CD14-positive monocyte (primary cell): ENCODE measurements at regions not wholly inside any gene's neighbourhood (a gene's known extent, or its start where the extent isn't known, plus 50 kb on each side); places are given as distances from the start of the nearest gene placed in this dataset.

Experiments used
- DNase-seq, 3 donors: peaks; one replicate each; pipeline ENCODE4 v3.0.0-alpha.2; 2011 to 2022
- H2AFZ ChIP-seq: 2 replicates; pipeline ENCODE4 v1.6.0; 2012; ENCODE audit warnings: mild to moderate bottlenecking, low read depth, low read length, inconsistent platforms; ENCODE audit not compliant: insufficient read depth, poor library complexity, severe bottlenecking
- H3K27ac ChIP-seq, 2 donors: 1 replicate in 1 of 2; 2 replicates in 1 of 2; pipeline ENCODE4 v1.5.1; 2012 to 2013; ENCODE audit warnings: low read length in 2 of 2, control low read depth in 1 of 2, inconsistent platforms in 1 of 2, low read depth in 1 of 2, mild to moderate bottlenecking in 1 of 2
- H3K27me3 ChIP-seq, 2 donors: one replicate each; pipeline versions ENCODE4 v1.6.0 to v1.6.1; 2011 to 2013; ENCODE audit warnings: low read length in 2 of 2; ENCODE audit not compliant: control insufficient read depth in 2 of 2, insufficient read depth in 2 of 2
- H3K36me3 ChIP-seq, 2 donors: replicated peaks in 1 of 2; 1 replicate in 1 of 2; 2 replicates in 1 of 2; pipeline versions ENCODE4 v1.5.1 to v1.6.1; 2012 to 2013; ENCODE audit warnings: low read length in 2 of 2, control low read depth in 1 of 2, inconsistent platforms in 1 of 2, mild to moderate bottlenecking in 1 of 2; ENCODE audit not compliant: insufficient read depth in 2 of 2, control insufficient read depth in 1 of 2
- H3K4me1 ChIP-seq, 2 donors: 1 replicate in 1 of 2; 2 replicates in 1 of 2; pipeline versions ENCODE4 v1.5.1 to v1.6.1; 2012 to 2013; ENCODE audit warnings: low read length in 2 of 2, control low read depth in 1 of 2, inconsistent platforms in 1 of 2, mild to moderate bottlenecking in 1 of 2, moderate library complexity in 1 of 2; ENCODE audit not compliant: insufficient read depth in 2 of 2, control insufficient read depth in 1 of 2
- H3K4me2 ChIP-seq: replicated peaks from 2 replicates; pipeline ENCODE3; 2012; ENCODE audit warnings: low read length, moderate library complexity, mild to moderate bottlenecking; ENCODE audit not compliant: poor library complexity, severe bottlenecking; ENCODE audit errors: extremely low read depth
- H3K4me3 ChIP-seq, 3 experiments: fragments of 200-600 bp in 1 of 3; sonication (generic) in 1 of 3; replicated peaks in 1 of 3; 1 replicate in 2 of 3; 2 replicates in 1 of 3; pipeline ENCODE4 v1.5.1; 2011 to 2013; ENCODE audit warnings: low read length in 3 of 3, mild to moderate bottlenecking in 3 of 3, control low read depth in 2 of 3, low read depth in 2 of 3, inconsistent platforms in 1 of 3, moderate library complexity in 1 of 3
- H3K79me2 ChIP-seq: 2 replicates; pipeline ENCODE4 v1.6.0; 2012; ENCODE audit warnings: mild to moderate bottlenecking, control low read depth, inconsistent platforms, low read length, moderate library complexity; ENCODE audit not compliant: insufficient read depth
- H3K9ac ChIP-seq: 2 replicates; pipeline ENCODE4 v1.6.0; 2017; ENCODE audit warnings: low read length, mild to moderate bottlenecking; ENCODE audit not compliant: insufficient read depth, poor library complexity, severe bottlenecking
- H3K9me3 ChIP-seq, 2 donors: replicated peaks in 1 of 2; 1 replicate in 1 of 2; 2 replicates in 1 of 2; pipeline versions ENCODE4 v1.5.1 to v1.6.1; 2012 to 2013; ENCODE audit warnings: low read length in 2 of 2, control low read depth in 1 of 2; ENCODE audit not compliant: control insufficient read depth in 1 of 2, insufficient read depth in 1 of 2
- H4K20me1 ChIP-seq: 2 replicates; pipeline ENCODE4 v1.6.0; 2012; ENCODE audit warnings: mild to moderate bottlenecking, low read length, control low read depth, moderate library complexity; ENCODE audit not compliant: insufficient read depth
- H3K27ac Mint-ChIP-seq, 7 donors: one replicate each; pipeline ENCODE4 v1.8.0; 2020; ENCODE audit warnings: mild to moderate bottlenecking in 7 of 7, mixed read lengths in 7 of 7, moderate library complexity in 6 of 7, inconsistent platforms in 2 of 7
- H3K27me3 Mint-ChIP-seq, 3 donors: one replicate each; pipeline ENCODE4 v1.8.0; 2021 to 2022; ENCODE audit warnings: low read depth in 3 of 3, mild to moderate bottlenecking in 3 of 3, mixed read lengths in 3 of 3, moderate library complexity in 3 of 3, inconsistent platforms in 1 of 3
- H3K36me3 Mint-ChIP-seq, 2 donors: one replicate each; pipeline ENCODE4 v1.8.0; 2020; ENCODE audit warnings: mixed read lengths in 2 of 2, inconsistent platforms in 1 of 2, mild to moderate bottlenecking in 1 of 2
- H3K4me1 Mint-ChIP-seq: one replicate; pipeline ENCODE4 v1.8.0; 2020; ENCODE audit warnings: mild to moderate bottlenecking, mixed read lengths
- H3K4me3 Mint-ChIP-seq, 2 donors: one replicate each; pipeline ENCODE4 v1.8.0; 2020; ENCODE audit warnings: mild to moderate bottlenecking in 2 of 2, mixed read lengths in 2 of 2, moderate library complexity in 1 of 2
- H3K9me3 Mint-ChIP-seq, 7 donors: one replicate each; pipeline ENCODE4 v1.8.0; 2020 to 2022; ENCODE audit warnings: mixed read lengths in 7 of 7, mild to moderate bottlenecking in 6 of 7, moderate library complexity in 6 of 7, inconsistent platforms in 2 of 7
- WGBS: methylation state at CpG from one replicate; pipeline ENCODE4 v1.1.5; 2013; ENCODE audit warnings: missing lambda C conversion rate; ENCODE audit not compliant: insufficient coverage; 5-methylcytosine and 5-hydroxymethylcytosine counted together
- intact Hi-C, 2 donors: fragments of 100-400 bp; cut with micrococcal nuclease; formaldehyde crosslinking; loops; one replicate each; pipeline versions ENCODE4 v1.15.0 to v1.15.1; 2023
- TF ChIP-seq, protein P1 (sequence below): fragments of 200-600 bp; IDR thresholded peaks from one replicate; pipeline ENCODE4 v1.8.0; 2022; ENCODE audit warnings: antibody characterized with exemption, mild to moderate bottlenecking

DNA sequence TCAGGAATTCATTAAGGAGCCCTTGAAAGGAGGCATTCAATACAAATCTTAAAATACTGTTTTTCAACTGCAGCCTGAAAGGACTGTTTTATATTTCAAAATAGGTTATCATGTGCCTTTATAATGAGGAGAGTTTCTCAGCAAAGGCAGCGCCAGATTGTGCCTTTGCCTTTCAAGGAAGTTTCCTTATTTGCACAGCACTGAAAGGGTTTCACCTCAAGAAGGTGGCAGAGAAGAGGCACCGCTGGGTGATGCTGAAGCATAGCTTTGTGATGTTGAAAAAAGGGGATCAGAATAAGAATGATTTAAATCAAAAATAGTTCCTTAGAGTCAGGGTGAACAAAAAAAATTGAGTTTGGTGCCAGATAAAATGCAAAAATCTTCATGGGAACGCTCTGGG is 601.0 kb upstream of the KIRREL3 start:
- no peak overlapping the region for H2AFZ ChIP-seq
- DNase-seq, result no peak
- H3K27ac Mint-ChIP-seq, result no peak overlapping the region
- H3K4me3 Mint-ChIP-seq, result no peak overlapping the region
- no peaks in the 10 kb centered on the region for H3K9me3 ChIP-seq
- intact Hi-C loops, result no loop called here
- no peak overlapping the region for H3K4me2 ChIP-seq
- no peaks in the 10 kb centered on the region for H3K27me3 ChIP-seq
- TF ChIP-seq, protein P1, sequence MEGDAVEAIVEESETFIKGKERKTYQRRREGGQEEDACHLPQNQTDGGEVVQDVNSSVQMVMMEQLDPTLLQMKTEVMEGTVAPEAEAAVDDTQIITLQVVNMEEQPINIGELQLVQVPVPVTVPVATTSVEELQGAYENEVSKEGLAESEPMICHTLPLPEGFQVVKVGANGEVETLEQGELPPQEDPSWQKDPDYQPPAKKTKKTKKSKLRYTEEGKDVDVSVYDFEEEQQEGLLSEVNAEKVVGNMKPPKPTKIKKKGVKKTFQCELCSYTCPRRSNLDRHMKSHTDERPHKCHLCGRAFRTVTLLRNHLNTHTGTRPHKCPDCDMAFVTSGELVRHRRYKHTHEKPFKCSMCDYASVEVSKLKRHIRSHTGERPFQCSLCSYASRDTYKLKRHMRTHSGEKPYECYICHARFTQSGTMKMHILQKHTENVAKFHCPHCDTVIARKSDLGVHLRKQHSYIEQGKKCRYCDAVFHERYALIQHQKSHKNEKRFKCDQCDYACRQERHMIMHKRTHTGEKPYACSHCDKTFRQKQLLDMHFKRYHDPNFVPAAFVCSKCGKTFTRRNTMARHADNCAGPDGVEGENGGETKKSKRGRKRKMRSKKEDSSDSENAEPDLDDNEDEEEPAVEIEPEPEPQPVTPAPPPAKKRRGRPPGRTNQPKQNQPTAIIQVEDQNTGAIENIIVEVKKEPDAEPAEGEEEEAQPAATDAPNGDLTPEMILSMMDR, result no peak
- WGBS, result 74% methylated on average over 3 of the region's 3 CpGs
- no peak overlapping the region for H3K4me3 ChIP-seq
- no peaks in the 10 kb centered on the region for H3K36me3 ChIP-seq
- no peaks in the 10 kb centered on the region for H3K9me3 Mint-ChIP-seq
- no peaks in the 10 kb centered on the region for H3K79me2 ChIP-seq
- H3K27me3 Mint-ChIP-seq, result peaks cover 0 to 2% (median 0%) of the 10 kb centered on the region in 3 donors
- H3K4me1 Mint-ChIP-seq, result no peaks in the 10 kb centered on the region
- H4K20me1 ChIP-seq, result no peaks in the 10 kb centered on the region
- no peak overlapping the region for H3K9ac ChIP-seq
- H3K4me1 ChIP-seq, result no peaks in the 10 kb centered on the region
- no peak overlapping the region for H3K27ac ChIP-seq
- H3K36me3 Mint-ChIP-seq, result no peaks in the 10 kb centered on the region

- Mint-ChIP-seq H3K4me1 (no peaks in the 10 kb centered on the region), H3K27ac (peak overlapping the region in 1 of 7 donors; percentile 16), H3K36me3 (no peaks in the 10 kb centered on the region), H3K4me3 (no peak overlapping the region), H3K27me3 (peaks cover 0 to 2% (median 0%) of the 10 kb centered on the region in 3 donors), H3K9me3 (no peaks in the 10 kb centered on the region)
- Histone ChIP-seq H3K4me2 (no peak overlapping the region), H3K79me2 (no peaks in the 10 kb centered on the region), H3K4me1 (no peaks in the 10 kb centered on the region), H3K4me3 (no peak overlapping the region), H3K9me3 (no peaks in the 10 kb centered on the region), H3K36me3 (no peaks in the 10 kb centered on the region), H4K20me1 (no peaks in the 10 kb centered on the region), H3K27ac (no peak overlapping the region), H2AFZ (no peak overlapping the region), H3K9ac (no peak overlapping the region), H3K27me3 (no peaks in the 10 kb centered on the region)
- WGBS, result 100% methylated on average over 1 of the region's 2 CpGs
- intact Hi-C loops, result no loop called here
- TF ChIP-seq, protein P1, result no peak
- DNase-seq, result no peak
These were observed 600.1 kb upstream of the KIRREL3 start for GRCh38 chr11:127600674-127601073.
